DOHH2 (cell line): ENCODE measurements at regions not wholly inside any gene's neighbourhood (a gene's known extent, or its start where the extent isn't known, plus 50 kb on each side); places are given as distances from the start of the nearest gene placed in this dataset.

Source experiments
- H3F3A ChIP-seq: fragments of 200-600 bp; sonication (generic), shearing (Covaris generic); 2 replicates; pipeline ENCODE4 v1.6.0; 2016; ENCODE audit warnings: antibody characterized with exemption, mild to moderate bottlenecking; ENCODE audit not compliant: control insufficient read depth, insufficient read depth
- H3K27ac ChIP-seq: fragments of 200-600 bp; sonication (generic); 2 replicates; pipeline ENCODE4 v1.5.1; 2014; ENCODE audit warnings: low read depth, mild to moderate bottlenecking, low read length, moderate library complexity
- H3K27me3 ChIP-seq: fragments of 200-600 bp; sonication (generic); 2 replicates; pipeline ENCODE4 v1.6.1; 2014; ENCODE audit warnings: mild to moderate bottlenecking, low read length, mixed read lengths; ENCODE audit not compliant: control insufficient read depth
- H3K36me3 ChIP-seq: fragments of 200-600 bp; sonication (generic); 2 replicates; pipeline ENCODE4 v1.6.1; 2014; ENCODE audit warnings: mild to moderate bottlenecking, low read length, moderate library complexity, mixed read lengths; ENCODE audit not compliant: control insufficient read depth
- H3K4me1 ChIP-seq: fragments of 200-600 bp; sonication (generic); 2 replicates; pipeline ENCODE4 v1.6.1; 2014; ENCODE audit warnings: mild to moderate bottlenecking, low read length, mixed read lengths; ENCODE audit not compliant: control insufficient read depth
- H3K4me2 ChIP-seq: fragments of 200-600 bp; sonication (generic); 2 replicates; pipeline ENCODE4 v1.6.0; 2014; ENCODE audit warnings: mild to moderate bottlenecking, low read length, moderate library complexity
- H3K4me3 ChIP-seq: fragments of 200-600 bp; sonication (generic); 2 replicates; pipeline ENCODE4 v1.5.1; 2014; ENCODE audit warnings: mild to moderate bottlenecking, low read length, mixed read lengths
- H3K79me2 ChIP-seq: fragments of 200-600 bp; sonication (generic); 2 replicates; pipeline ENCODE4 v1.6.1; 2014; ENCODE audit warnings: mild to moderate bottlenecking, low read length, mixed read lengths; ENCODE audit not compliant: control insufficient read depth
- H3K9me2 ChIP-seq: fragments of 200-600 bp; sonication (generic); replicated peaks from 2 replicates; pipeline ENCODE4 v1.6.1; 2014; ENCODE audit warnings: mild to moderate bottlenecking, low read length, mixed read lengths; ENCODE audit not compliant: control insufficient read depth
- H3K9me3 ChIP-seq: fragments of 200-600 bp; sonication (generic); 2 replicates; pipeline ENCODE4 v1.6.1; 2014; ENCODE audit warnings: antibody characterized with exemption, low read length, mixed read lengths; ENCODE audit not compliant: control insufficient read depth, insufficient read depth
- H4K20me1 ChIP-seq: fragments of 200-600 bp; sonication (generic); 2 replicates; pipeline ENCODE4 v1.6.0; 2014; ENCODE audit warnings: low read depth, mild to moderate bottlenecking, antibody characterized with exemption, low read length, moderate library complexity; ENCODE audit not compliant: control insufficient read depth, insufficient read depth
- EZH2phosphoT487 ChIP-seq: fragments of 200-600 bp; sonication (generic); IDR thresholded peaks from 2 replicates; pipeline ENCODE4 v1.6.1; 2017; ENCODE audit warnings: borderline replicate concordance, mild to moderate bottlenecking, antibody characterized with exemption, low read length, moderate library complexity, mixed read lengths
- TF ChIP-seq, protein P1 (sequence below): fragments of 200-600 bp; sonication (generic); IDR thresholded peaks from one replicate; pipeline ENCODE4 v1.5.1; 2014; ENCODE audit warnings: antibody characterized with exemption, mild to moderate bottlenecking, low read depth, low read length; ENCODE audit not compliant: poor library complexity, severe bottlenecking

DNA sequence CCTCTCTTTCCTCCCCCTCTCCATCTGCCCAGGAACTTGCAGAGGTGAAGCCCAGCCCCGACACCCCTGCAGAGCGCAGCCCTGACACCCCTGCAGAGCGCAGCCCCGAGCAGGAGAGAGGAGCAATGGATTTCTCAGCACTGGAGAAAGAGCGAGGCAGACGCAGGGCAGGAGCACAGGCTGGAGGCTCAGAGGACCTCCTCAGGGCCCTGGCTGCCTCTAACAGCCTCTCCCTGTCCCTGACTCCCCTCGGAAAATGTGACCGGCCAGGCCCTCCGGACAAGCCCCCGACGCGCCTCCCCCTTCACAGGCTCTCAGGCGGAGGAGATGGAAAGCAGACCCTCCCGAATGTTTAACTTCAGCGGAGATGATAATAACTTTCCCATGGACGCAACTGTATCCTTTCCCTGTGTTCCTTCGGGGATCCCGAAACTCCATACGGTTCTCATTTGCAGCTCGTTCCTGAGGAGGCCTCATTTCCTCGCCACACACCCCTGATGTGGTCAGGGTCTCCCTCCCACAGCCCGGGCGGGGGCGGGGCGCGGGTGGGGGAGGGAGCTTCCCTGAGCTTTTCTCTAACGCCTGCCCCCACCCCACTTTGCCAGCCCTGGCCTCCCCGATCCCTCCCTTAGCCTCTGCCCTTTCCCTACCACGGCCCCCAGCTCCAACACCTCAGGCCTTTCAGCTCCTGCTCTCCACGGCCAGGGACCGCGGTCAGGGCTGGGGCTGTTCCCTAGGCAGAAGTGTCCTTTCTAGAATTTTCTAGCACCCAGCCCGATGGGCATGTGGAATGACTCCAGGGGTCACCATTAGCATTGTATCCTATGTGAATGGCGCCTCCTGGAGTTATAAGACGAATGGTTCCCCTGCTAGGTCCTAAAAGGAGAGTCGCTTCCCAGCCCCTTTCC lies 201.1 kb upstream of the BCOR start:
- H3K79me2 ChIP-seq, result no peaks in the 10 kb centered on the region
- no peak overlapping the region for H3K4me3 ChIP-seq
- no peaks in the 10 kb centered on the region for H3K9me2 ChIP-seq
- H3K27ac ChIP-seq, result no peak overlapping the region
- H3K27me3 ChIP-seq, result peaks cover 10% of the 10 kb centered on the region; the same call in 1 of the 2 replicates
- no peaks in the 10 kb centered on the region for H3K4me1 ChIP-seq
- H3K4me2 ChIP-seq, result no peak overlapping the region
- no peaks in the 10 kb centered on the region for H3K36me3 ChIP-seq
- no peaks in the 10 kb centered on the region for H3F3A ChIP-seq
- no peaks in the 10 kb centered on the region for H4K20me1 ChIP-seq
- TF ChIP-seq, protein P1, sequence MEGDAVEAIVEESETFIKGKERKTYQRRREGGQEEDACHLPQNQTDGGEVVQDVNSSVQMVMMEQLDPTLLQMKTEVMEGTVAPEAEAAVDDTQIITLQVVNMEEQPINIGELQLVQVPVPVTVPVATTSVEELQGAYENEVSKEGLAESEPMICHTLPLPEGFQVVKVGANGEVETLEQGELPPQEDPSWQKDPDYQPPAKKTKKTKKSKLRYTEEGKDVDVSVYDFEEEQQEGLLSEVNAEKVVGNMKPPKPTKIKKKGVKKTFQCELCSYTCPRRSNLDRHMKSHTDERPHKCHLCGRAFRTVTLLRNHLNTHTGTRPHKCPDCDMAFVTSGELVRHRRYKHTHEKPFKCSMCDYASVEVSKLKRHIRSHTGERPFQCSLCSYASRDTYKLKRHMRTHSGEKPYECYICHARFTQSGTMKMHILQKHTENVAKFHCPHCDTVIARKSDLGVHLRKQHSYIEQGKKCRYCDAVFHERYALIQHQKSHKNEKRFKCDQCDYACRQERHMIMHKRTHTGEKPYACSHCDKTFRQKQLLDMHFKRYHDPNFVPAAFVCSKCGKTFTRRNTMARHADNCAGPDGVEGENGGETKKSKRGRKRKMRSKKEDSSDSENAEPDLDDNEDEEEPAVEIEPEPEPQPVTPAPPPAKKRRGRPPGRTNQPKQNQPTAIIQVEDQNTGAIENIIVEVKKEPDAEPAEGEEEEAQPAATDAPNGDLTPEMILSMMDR, result peak; percentile 23
- TF ChIP-seq EZH2phosphoT487, result no peak
- no peaks in the 10 kb centered on the region for H3K9me3 ChIP-seq

DNA sequence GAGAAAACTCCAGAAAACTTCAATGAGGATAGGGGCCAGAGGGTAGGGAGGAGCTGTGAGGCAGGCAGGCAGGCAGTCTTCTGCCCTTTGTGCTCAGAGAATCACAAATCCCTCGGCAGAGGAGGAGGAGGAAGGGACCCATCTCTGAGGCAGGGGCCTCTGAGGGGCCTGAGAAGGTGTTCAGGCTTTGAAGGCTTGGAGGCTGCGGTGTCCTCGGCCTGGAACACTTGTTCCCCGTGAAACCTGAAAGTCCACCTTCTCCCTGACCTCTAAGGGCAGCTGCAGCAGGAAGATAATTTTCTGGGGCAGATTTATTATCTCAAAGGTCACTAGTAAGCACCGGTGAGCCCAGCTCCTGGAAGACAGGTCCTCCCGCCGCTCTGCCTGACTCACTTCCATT lies 200.3 kb upstream of the BCOR start:
- Histone ChIP-seq H3K9me2 (no peaks in the 10 kb centered on the region), H3K36me3 (no peaks in the 10 kb centered on the region), H3K4me3 (no peak overlapping the region), H3K4me1 (no peaks in the 10 kb centered on the region), H3F3A (no peaks in the 10 kb centered on the region), H3K79me2 (no peaks in the 10 kb centered on the region), H3K27ac (no peak overlapping the region), H3K9me3 (no peaks in the 10 kb centered on the region), H3K27me3 (peaks cover 10% of the 10 kb centered on the region; the same call in 1 of the 2 replicates), H4K20me1 (no peaks in the 10 kb centered on the region), H3K4me2 (no peak overlapping the region)
- TF ChIP-seq, protein P1, result no peak
- TF ChIP-seq EZH2phosphoT487, result no peak

DNA sequence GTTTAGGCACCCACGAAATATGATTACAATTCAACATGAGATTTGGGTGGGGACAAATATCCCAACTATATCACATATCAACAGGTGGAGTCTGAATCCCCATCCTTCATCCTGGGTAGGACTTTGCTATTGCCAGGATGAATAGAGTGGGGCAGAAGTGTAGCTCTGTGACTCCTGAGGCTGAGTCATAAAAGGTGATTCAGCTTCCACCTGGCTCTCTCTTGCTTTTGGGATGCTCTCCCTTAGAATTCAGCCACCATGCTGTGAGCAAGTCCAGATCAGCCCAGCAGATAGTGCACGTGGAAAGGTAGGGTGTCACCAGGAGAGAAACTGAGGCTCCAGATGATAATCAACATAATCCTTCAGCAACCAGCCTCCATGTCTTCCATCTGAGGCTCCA lies 193.8 kb upstream of the BCOR start:
- Histone ChIP-seq H3K36me3 (no peaks in the 10 kb centered on the region), H3K4me2 (no peak overlapping the region), H3F3A (no peaks in the 10 kb centered on the region), H3K4me3 (no peak overlapping the region), H3K4me1 (no peaks in the 10 kb centered on the region), H3K9me2 (no peaks in the 10 kb centered on the region), H3K27ac (no peak overlapping the region), H3K9me3 (no peaks in the 10 kb centered on the region), H4K20me1 (no peaks in the 10 kb centered on the region), H3K79me2 (no peaks in the 10 kb centered on the region), H3K27me3 (no peaks in the 10 kb centered on the region)
- TF ChIP-seq, protein P1, result no peak
- TF ChIP-seq EZH2phosphoT487, result no peak
